MV-4-11 (cell line): ENCODE measurements at regions not wholly inside any gene's neighbourhood (a gene's known extent, or its start where the extent isn't known, plus 50 kb on each side); places are given as distances from the start of the nearest gene placed in this dataset.
A peak's percentile ranks its signal among the peaks of the same experiment; 100 is the strongest.

Source experiments
- DNase-seq: peaks from one replicate; lab custom pipeline; 2025; lab: John Stamatoyannopoulos, UW

GRCh38 chr1:25001125-25001915, 71.2 kb upstream of the RUNX3 start:
- DNase-seq = no peak

- DNase-seq = peak; percentile 29
Measured at GRCh38 chr1:24999906-25000305, 69.8 kb upstream of the RUNX3 start.

GRCh38 chr1:24999426-24999825, 69.3 kb upstream of the RUNX3 start:
- no peak for DNase-seq

GRCh38 chr1:24998563-24999245, 68.6 kb upstream of the RUNX3 start:
- no peak for DNase-seq

- peak; percentile 78 for DNase-seq
Measured at GRCh38 chr1:24996983-24997893, 67.2 kb upstream of the RUNX3 start.

- DNase-seq = no peak
Measured at GRCh38 chr1:24996456-24996855, 66.4 kb upstream of the RUNX3 start.

- DNase-seq = no peak
Measured at GRCh38 chr1:24995661-24996060, 65.6 kb upstream of the RUNX3 start.

GRCh38 chr1:24995140-24995539, 65.1 kb upstream of the RUNX3 start:
- DNase-seq = no peak

- no peak for DNase-seq
Measured at GRCh38 chr1:24993871-24994580, 64.0 kb upstream of the RUNX3 start.

- DNase-seq = no peak
Measured at GRCh38 chr1:24992761-24993211, 62.7 kb upstream of the RUNX3 start.

- DNase-seq = no peak
Measured at GRCh38 chr1:24992124-24992760, 62.2 kb upstream of the RUNX3 start.

GRCh38 chr1:24991697-24992096, 61.6 kb upstream of the RUNX3 start:
- DNase-seq = peak; percentile 35

GRCh38 chr1:24990779-24991641, 60.9 kb upstream of the RUNX3 start:
- no peak for DNase-seq

- DNase-seq = no peak
Measured at GRCh38 chr1:24990136-24990535, 60.1 kb upstream of the RUNX3 start.

GRCh38 chr1:24989082-24989481, 59.0 kb upstream of the RUNX3 start:
- no peak for DNase-seq

- no peak for DNase-seq
Measured at GRCh38 chr1:24988558-24988912, 58.5 kb upstream of the RUNX3 start.

- no peak for DNase-seq
Measured at GRCh38 chr1:24987875-24988557, 57.9 kb upstream of the RUNX3 start.

GRCh38 chr1:24987424-24987823, 57.3 kb upstream of the RUNX3 start:
- no peak for DNase-seq

- DNase-seq = no peak
Measured at GRCh38 chr1:24986372-24986965, 56.4 kb upstream of the RUNX3 start.
